GM12875 (cell line): ENCODE measurements at regions not wholly inside any gene's neighbourhood (a gene's known extent, or its start where the extent isn't known, plus 50 kb on each side); places are given as distances from the start of the nearest gene placed in this dataset.

Source experiments
- H3K4me3 ChIP-seq: one replicate; pipeline ENCODE4 v1.5.1; 2011; ENCODE audit warnings: low read depth, low read length, control low read depth
- CTCF ChIP-seq: IDR thresholded peaks from 2 replicates; pipeline ENCODE4 v1.5.1; 2011; ENCODE audit warnings: low read depth, mild to moderate bottlenecking, control low read depth, inconsistent platforms, low read length, moderate library complexity, borderline replicate concordance; ENCODE audit not compliant: insufficient read depth

- no peak for TF ChIP-seq CTCF
Observed at GRCh38 chr3:77919244-77919643, 879.3 kb downstream of the ROBO2 start.

DNA sequence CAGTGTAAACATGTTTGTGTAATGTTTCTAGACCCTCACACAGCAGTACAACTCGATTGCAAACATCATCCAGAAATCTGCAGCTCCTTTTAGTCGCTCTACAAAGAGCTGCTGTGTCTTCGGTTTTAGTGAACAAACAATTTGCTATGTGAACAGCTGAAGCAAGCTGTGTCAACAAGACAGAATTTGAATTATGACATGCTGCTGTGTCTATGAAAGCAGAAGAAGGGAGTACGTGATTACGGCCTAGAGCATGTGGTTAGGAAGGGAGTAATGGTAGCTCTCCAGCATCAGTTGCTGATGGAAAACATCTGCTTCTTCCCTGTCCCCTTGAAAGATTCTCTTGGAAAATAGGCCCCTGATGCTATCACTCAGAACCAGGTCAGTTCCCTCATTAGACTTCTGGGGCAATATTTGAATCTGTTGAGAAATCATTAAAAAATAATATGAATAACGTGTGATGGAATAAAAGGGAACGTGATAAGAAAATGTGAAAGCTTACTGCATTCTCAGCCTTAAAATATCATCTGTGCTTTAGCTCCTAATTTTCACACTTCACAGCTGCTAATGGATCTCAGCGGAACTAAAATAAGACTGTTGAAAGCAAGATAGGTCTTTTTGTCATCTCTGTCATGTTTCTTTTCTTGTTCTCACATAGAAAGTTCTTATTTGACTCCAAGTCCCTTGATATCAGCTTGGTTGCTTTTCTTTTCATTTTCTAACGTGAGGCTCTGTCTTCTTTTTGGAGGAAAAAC is 891.5 kb downstream of the ROBO2 start:
- no peak overlapping the region for H3K4me3 ChIP-seq

More at GRCh38 chr3:77919244-77919643, 879.3 kb downstream of the ROBO2 start:
- H3K4me3 ChIP-seq, result no peak overlapping the region

DNA sequence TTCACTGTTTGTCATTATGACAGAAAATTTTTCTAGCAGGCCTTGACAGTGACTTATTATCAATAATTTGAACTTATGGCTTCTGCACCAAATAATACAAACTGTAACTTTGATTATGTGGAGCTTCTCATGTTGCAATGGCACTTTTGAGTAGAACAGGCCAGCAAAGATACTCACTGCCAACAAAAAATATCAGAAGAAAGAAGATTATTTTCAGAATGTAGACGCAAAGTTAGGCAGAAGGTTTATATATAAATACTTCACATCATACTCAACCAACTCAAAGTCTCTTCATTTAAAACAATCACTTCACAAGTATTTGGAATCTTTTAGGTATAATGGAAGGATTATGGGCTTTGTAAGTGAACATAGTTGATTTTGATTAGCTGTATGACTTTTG is 893.0 kb downstream of the ROBO2 start:
- no peak overlapping the region for H3K4me3 ChIP-seq
- no peak for TF ChIP-seq CTCF

More for the DNA sequence above, 891.5 kb downstream of the ROBO2 start:
- no peak for TF ChIP-seq CTCF

DNA sequence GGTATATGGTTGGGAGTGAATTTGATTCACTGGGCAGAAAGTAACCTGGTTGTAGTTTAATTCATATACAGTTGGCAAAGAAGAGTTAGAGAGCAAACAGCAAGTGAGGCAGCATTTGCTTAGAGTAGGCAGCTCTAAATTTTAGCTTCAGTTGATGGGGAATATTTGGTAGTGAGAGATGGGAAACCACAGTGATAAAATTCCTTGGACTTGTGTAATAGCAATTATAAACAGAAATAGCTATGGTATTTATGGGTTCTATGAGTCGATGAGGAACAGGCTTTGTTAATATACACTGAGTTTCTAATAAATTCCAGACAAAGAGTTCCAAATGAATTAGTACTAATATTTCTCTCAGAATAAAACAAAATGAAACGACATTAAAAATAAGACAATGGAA is 894.0 kb downstream of the ROBO2 start:
- no peak for TF ChIP-seq CTCF
- H3K4me3 ChIP-seq, result no peak overlapping the region

DNA sequence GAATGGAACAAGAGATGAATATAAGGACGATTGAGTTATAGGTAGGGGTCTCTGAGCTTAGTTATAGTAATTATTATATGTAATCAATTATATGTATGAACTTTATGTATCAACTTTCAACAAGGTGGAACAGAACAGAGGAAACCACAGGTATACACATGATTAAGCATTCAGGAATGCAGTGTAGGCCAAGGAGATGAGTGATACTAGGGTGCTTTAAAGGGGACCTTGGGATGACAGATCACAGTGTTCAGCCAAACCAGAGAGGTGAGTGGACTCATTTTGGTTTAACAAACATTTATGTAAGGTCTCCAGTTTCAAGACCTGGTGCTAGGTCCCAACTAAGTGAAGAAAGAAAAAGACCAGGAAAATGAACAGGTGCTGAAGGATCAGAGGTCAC is 895.5 kb downstream of the ROBO2 start:
- H3K4me3 ChIP-seq, result no peak overlapping the region
- TF ChIP-seq CTCF, result no peak

DNA sequence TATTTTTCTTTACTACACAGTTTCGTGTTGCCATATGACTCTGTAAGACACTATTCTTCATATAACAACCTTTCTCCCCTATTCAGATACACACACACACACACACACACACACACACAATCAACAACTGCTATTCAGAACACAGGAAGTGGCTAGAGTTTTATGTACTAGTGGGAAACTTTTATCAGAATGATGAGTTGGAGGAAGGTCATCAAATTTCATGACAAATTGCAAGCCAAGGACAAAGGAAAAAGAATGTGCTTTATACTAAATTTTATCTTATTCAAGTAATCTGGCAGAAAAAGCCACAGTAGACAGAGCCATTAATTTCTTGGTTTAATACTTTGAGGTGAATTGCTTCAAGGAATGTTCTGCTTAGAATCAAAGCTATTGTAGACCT is 899.8 kb downstream of the ROBO2 start:
- no peak overlapping the region for H3K4me3 ChIP-seq
- TF ChIP-seq CTCF, result no peak

GRCh38 chr3:77943598-77943997 is 903.7 kb downstream of the ROBO2 start:
- TF ChIP-seq CTCF, result no peak
- no peak overlapping the region for H3K4me3 ChIP-seq
